ENCODE measurements at regions not wholly inside any gene's neighbourhood (a gene's known extent, or its start where the extent isn't known, plus 50 kb on each side); places are given as distances from the start of the nearest gene placed in this dataset.

DNA sequence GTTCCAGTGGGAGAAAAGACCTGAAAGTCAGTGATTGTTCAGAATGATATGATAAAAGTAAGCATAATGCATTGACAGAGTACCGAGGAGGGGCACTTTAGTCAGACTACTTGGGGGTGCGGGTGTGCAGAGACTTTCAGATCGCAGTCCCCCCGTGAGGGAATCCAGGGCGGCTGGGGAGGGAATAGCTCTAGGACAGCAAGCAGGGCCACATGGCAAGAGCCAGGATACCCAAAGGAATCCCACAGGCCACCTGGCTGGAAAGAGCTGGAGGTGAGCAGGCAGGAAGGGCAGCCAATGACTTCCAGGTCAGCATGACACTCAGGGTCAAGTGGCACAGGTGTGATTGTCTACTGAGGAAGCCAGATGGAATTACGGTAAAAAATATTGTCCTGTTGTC, 157.5 kb downstream of the CYP26B1 start:
- Histone ChIP-seq H4K91ac (ENCODE audit: low read depth, low read length, poor library complexity) (no peak overlapping the region), H3K4me2 (ENCODE audit: insufficient read depth, low read length, poor library complexity, severe bottlenecking) (no peak overlapping the region), H4K8ac (ENCODE audit: low read depth, low read length) (no peak overlapping the region), H3K14ac (ENCODE audit: low read length) (no peak overlapping the region), H3K27ac (replicated peaks; ENCODE audit: low read length) (no peak overlapping the region), H3K27me3 (ENCODE audit: control insufficient read depth in 3 of 3, insufficient read depth in 3 of 3, low read depth in 1 of 3, low read length in 3 of 3) (no peaks in the 10 kb centered on the region), H2AK5ac (ENCODE audit: low read depth, low read length) (no peak overlapping the region), H3K23ac (ENCODE audit: low read depth, low read length, poor library complexity) (no peak overlapping the region), H2BK120ac (ENCODE audit: low read depth, low read length) (no peak overlapping the region), H3K18ac (ENCODE audit: low read length) (no peak overlapping the region), H3K4ac (ENCODE audit: low read length) (no peak overlapping the region), H3K9ac (ENCODE audit: low read depth, low read length, poor library complexity) (no peak overlapping the region), H3K36me3 (replicated peaks in 1 of 2; ENCODE audit: control insufficient read depth in 2 of 2, insufficient read depth in 2 of 2, low read length in 2 of 2) (no peaks in the 10 kb centered on the region), H2BK15ac (ENCODE audit: low read length) (no peak overlapping the region), H3K4me1 (ENCODE audit: control insufficient read depth in 2 of 2, insufficient read depth in 1 of 2, low read depth in 1 of 2, low read length in 2 of 2) (no peaks in the 10 kb centered on the region), H3K4me3 (ENCODE audit: low read length in 2 of 2) (no peak overlapping the region), H2BK12ac (ENCODE audit: low read length) (no peak overlapping the region), H2AFZ (ENCODE audit: low read length) (no peak overlapping the region), H3K9me3 (replicated peaks in 1 of 2; ENCODE audit: control insufficient read depth in 2 of 2, insufficient read depth in 1 of 2, low read depth in 1 of 2, low read length in 2 of 2) (no peaks in the 10 kb centered on the region), H3K79me1 (ENCODE audit: low read depth, low read length) (no peaks in the 10 kb centered on the region), H2BK5ac (ENCODE audit: low read length) (no peak overlapping the region)
- WGBS, 2 donors (ENCODE audit: extremely low coverage in 2 of 2, insufficient read length in 2 of 2, insufficient replicate concordance in 1 of 2), result no CpG with 5 or more reads among the region's 6 CpGs
- DNase-seq (ENCODE audit: low spot score), result no peak

GRCh38 chr2:71989671-71990070, 158.0 kb downstream of the CYP26B1 start:
- DNase-seq (ENCODE audit: low spot score), result no peak

DNA sequence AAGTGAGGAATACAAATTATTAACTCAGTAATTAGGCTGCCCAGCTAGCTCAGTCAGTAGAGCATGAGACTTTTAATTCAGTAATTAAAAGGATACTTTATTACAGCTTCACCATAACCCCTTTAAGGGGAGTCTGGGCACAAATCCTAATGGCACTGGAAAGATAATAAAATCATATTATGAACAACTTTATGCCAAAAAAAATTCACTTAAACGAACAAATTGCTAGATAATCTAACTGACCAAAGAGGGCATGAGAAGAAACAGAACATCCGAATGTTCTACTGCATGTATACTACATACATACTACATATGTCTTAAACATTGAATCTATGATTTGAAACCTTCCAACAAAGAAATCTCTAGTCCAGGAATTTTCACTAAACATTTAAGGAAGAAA, 159.5 kb downstream of the CYP26B1 start:
- DNase-seq (ENCODE audit: low spot score), result no peak
- H3K4me1 ChIP-seq (ENCODE audit: control insufficient read depth in 2 of 2, insufficient read depth in 1 of 2, low read depth in 1 of 2, low read length in 2 of 2), result no peaks in the 10 kb centered on the region

More at GRCh38 chr2:71989671-71990070, 158.0 kb downstream of the CYP26B1 start:
- Histone ChIP-seq H3K4me3 (ENCODE audit: low read length in 2 of 2) (no peak overlapping the region), H3K27ac (replicated peaks; ENCODE audit: low read length) (no peak overlapping the region), H2BK5ac (ENCODE audit: low read length) (no peak overlapping the region), H4K91ac (ENCODE audit: low read depth, low read length, poor library complexity) (no peak overlapping the region), H3K14ac (ENCODE audit: low read length) (no peak overlapping the region), H3K9ac (ENCODE audit: low read depth, low read length, poor library complexity) (no peak overlapping the region), H3K18ac (ENCODE audit: low read length) (no peak overlapping the region), H3K27me3 (ENCODE audit: control insufficient read depth in 3 of 3, insufficient read depth in 3 of 3, low read depth in 1 of 3, low read length in 3 of 3) (no peaks in the 10 kb centered on the region), H3K4me1 (ENCODE audit: control insufficient read depth in 2 of 2, insufficient read depth in 1 of 2, low read depth in 1 of 2, low read length in 2 of 2) (no peaks in the 10 kb centered on the region), H2BK12ac (ENCODE audit: low read length) (no peak overlapping the region), H3K23ac (ENCODE audit: low read depth, low read length, poor library complexity) (no peak overlapping the region), H2BK120ac (ENCODE audit: low read depth, low read length) (no peak overlapping the region), H2AFZ (ENCODE audit: low read length) (no peak overlapping the region), H3K4ac (ENCODE audit: low read length) (no peak overlapping the region), H2BK15ac (ENCODE audit: low read length) (no peak overlapping the region), H3K9me3 (replicated peaks in 1 of 2; ENCODE audit: control insufficient read depth in 2 of 2, insufficient read depth in 1 of 2, low read depth in 1 of 2, low read length in 2 of 2) (no peaks in the 10 kb centered on the region), H4K8ac (ENCODE audit: low read depth, low read length) (no peak overlapping the region), H3K79me1 (ENCODE audit: low read depth, low read length) (no peaks in the 10 kb centered on the region), H3K36me3 (replicated peaks in 1 of 2; ENCODE audit: control insufficient read depth in 2 of 2, insufficient read depth in 2 of 2, low read length in 2 of 2) (no peaks in the 10 kb centered on the region), H2AK5ac (ENCODE audit: low read depth, low read length) (no peak overlapping the region), H3K4me2 (ENCODE audit: insufficient read depth, low read length, poor library complexity, severe bottlenecking) (no peak overlapping the region)
- WGBS, 2 donors (ENCODE audit: extremely low coverage in 2 of 2, insufficient read length in 2 of 2, insufficient replicate concordance in 1 of 2), result no CpG with 5 or more reads among the region's 5 CpGs

GRCh38 chr2:71976685-71977084, 171.0 kb downstream of the CYP26B1 start:
- no peak for DNase-seq (ENCODE audit: low spot score)
- H3K23ac ChIP-seq (ENCODE audit: low read depth, low read length, poor library complexity), result no peak overlapping the region
- WGBS, 2 donors (ENCODE audit: extremely low coverage in 2 of 2, insufficient read length in 2 of 2, insufficient replicate concordance in 1 of 2), result no CpG with 5 or more reads among the region's 1 CpG
- no peak overlapping the region for H2BK12ac ChIP-seq (ENCODE audit: low read length)
- H2BK120ac ChIP-seq (ENCODE audit: low read depth, low read length), result no peak overlapping the region
- no peak overlapping the region for H3K9ac ChIP-seq (ENCODE audit: low read depth, low read length, poor library complexity)
- H4K91ac ChIP-seq (ENCODE audit: low read depth, low read length, poor library complexity), result no peak overlapping the region
- no peaks in the 10 kb centered on the region for H3K4me1 ChIP-seq (ENCODE audit: control insufficient read depth in 2 of 2, insufficient read depth in 1 of 2, low read depth in 1 of 2, low read length in 2 of 2)
- no peak overlapping the region for H2BK5ac ChIP-seq (ENCODE audit: low read length)
- no peak overlapping the region for H3K4me3 ChIP-seq (ENCODE audit: low read length in 2 of 2)
- no peak overlapping the region for H4K8ac ChIP-seq (ENCODE audit: low read depth, low read length)
- no peaks in the 10 kb centered on the region for H3K9me3 ChIP-seq (replicated peaks in 1 of 2; ENCODE audit: control insufficient read depth in 2 of 2, insufficient read depth in 1 of 2, low read depth in 1 of 2, low read length in 2 of 2)
- H3K27ac ChIP-seq (replicated peaks; ENCODE audit: low read length), result no peak overlapping the region
- no peak overlapping the region for H3K4ac ChIP-seq (ENCODE audit: low read length)
- H3K79me1 ChIP-seq (ENCODE audit: low read depth, low read length), result no peaks in the 10 kb centered on the region
- no peak overlapping the region for H3K18ac ChIP-seq (ENCODE audit: low read length)
- no peak overlapping the region for H3K14ac ChIP-seq (ENCODE audit: low read length)
- no peaks in the 10 kb centered on the region for H3K27me3 ChIP-seq (ENCODE audit: control insufficient read depth in 3 of 3, insufficient read depth in 3 of 3, low read depth in 1 of 3, low read length in 3 of 3)
- H2AK5ac ChIP-seq (ENCODE audit: low read depth, low read length), result no peak overlapping the region
- H2AFZ ChIP-seq (ENCODE audit: low read length), result no peak overlapping the region
- no peak overlapping the region for H3K4me2 ChIP-seq (ENCODE audit: insufficient read depth, low read length, poor library complexity, severe bottlenecking)
- no peak overlapping the region for H2BK15ac ChIP-seq (ENCODE audit: low read length)
- H3K36me3 ChIP-seq (replicated peaks in 1 of 2; ENCODE audit: control insufficient read depth in 2 of 2, insufficient read depth in 2 of 2, low read length in 2 of 2), result no peaks in the 10 kb centered on the region

More for the DNA sequence above, 159.5 kb downstream of the CYP26B1 start:
- Histone ChIP-seq H2BK12ac (ENCODE audit: low read length) (no peak overlapping the region), H3K9ac (ENCODE audit: low read depth, low read length, poor library complexity) (no peak overlapping the region), H3K4me2 (ENCODE audit: insufficient read depth, low read length, poor library complexity, severe bottlenecking) (no peak overlapping the region), H3K27ac (replicated peaks; ENCODE audit: low read length) (no peak overlapping the region), H3K9me3 (replicated peaks in 1 of 2; ENCODE audit: control insufficient read depth in 2 of 2, insufficient read depth in 1 of 2, low read depth in 1 of 2, low read length in 2 of 2) (no peaks in the 10 kb centered on the region), H2BK15ac (ENCODE audit: low read length) (no peak overlapping the region), H2AFZ (ENCODE audit: low read length) (no peak overlapping the region), H4K8ac (ENCODE audit: low read depth, low read length) (no peak overlapping the region), H3K36me3 (replicated peaks in 1 of 2; ENCODE audit: control insufficient read depth in 2 of 2, insufficient read depth in 2 of 2, low read length in 2 of 2) (no peaks in the 10 kb centered on the region), H3K14ac (ENCODE audit: low read length) (no peak overlapping the region), H2BK5ac (ENCODE audit: low read length) (no peak overlapping the region), H3K79me1 (ENCODE audit: low read depth, low read length) (no peaks in the 10 kb centered on the region), H2BK120ac (ENCODE audit: low read depth, low read length) (no peak overlapping the region), H2AK5ac (ENCODE audit: low read depth, low read length) (no peak overlapping the region), H3K4me3 (ENCODE audit: low read length in 2 of 2) (no peak overlapping the region), H3K23ac (ENCODE audit: low read depth, low read length, poor library complexity) (no peak overlapping the region), H3K18ac (ENCODE audit: low read length) (no peak overlapping the region), H3K27me3 (ENCODE audit: control insufficient read depth in 3 of 3, insufficient read depth in 3 of 3, low read depth in 1 of 3, low read length in 3 of 3) (no peaks in the 10 kb centered on the region), H3K4ac (ENCODE audit: low read length) (no peak overlapping the region), H4K91ac (ENCODE audit: low read depth, low read length, poor library complexity) (no peak overlapping the region)
- no CpG with 5 or more reads among the region's 2 CpGs for WGBS, 2 donors (ENCODE audit: extremely low coverage in 2 of 2, insufficient read length in 2 of 2, insufficient replicate concordance in 1 of 2)

Data from neuronal stem cell (in vitro differentiated cells).